CD4-positive, alpha-beta T cell (primary cell): ENCODE measurements at regions not wholly inside any gene's neighbourhood (a gene's known extent, or its start where the extent isn't known, plus 50 kb on each side); places are given as distances from the start of the nearest gene placed in this dataset.

Experiments used
- ATAC-seq: fragments of 200-7000 bp; cut with Tn5 transposase; one replicate; pipeline ENCODE4 v1.10.0; 2022; ENCODE audit warnings: mild to moderate bottlenecking; ENCODE audit not compliant: poor library complexity
- CTCF ChIA-PET: fragments of 350-600 bp; sonication (Branson Sonifier 250); formaldehyde crosslinking; loops from one replicate; lab custom pipeline; 2021; ENCODE audit warnings: antibody characterized with exemption, inconsistent platforms; lab: Charles Lee
- POLR2A ChIA-PET: fragments of 350-600 bp; sonication (Branson Sonifier 250); formaldehyde crosslinking; loops from one replicate; lab custom pipeline; 2021; ENCODE audit warnings: antibody characterized with exemption, inconsistent platforms; lab: Charles Lee
- DNase-seq, 14 experiments: peaks; one replicate each; pipeline ENCODE4 v3.0.0-alpha.2; 2013 to 2020; ENCODE audit warnings: mixed read lengths in 2 of 14
- H3K27ac ChIP-seq, 2 donors: one replicate each; pipeline versions ENCODE4 v1.5.1 to v1.7.0; 2013; ENCODE audit warnings: low read length in 2 of 2, low read depth in 1 of 2, mild to moderate bottlenecking in 1 of 2
- H3K27me3 ChIP-seq, 2 experiments: 1 replicate in 1 of 2; 2 replicates in 1 of 2; pipeline versions ENCODE4 v1.6.1 to v1.7.0; 2013; ENCODE audit warnings: low read length in 2 of 2, control low read depth in 1 of 2, mild to moderate bottlenecking in 1 of 2, moderate library complexity in 1 of 2; ENCODE audit not compliant: insufficient read depth in 2 of 2, control insufficient read depth in 1 of 2
- H3K36me3 ChIP-seq: one replicate; pipeline ENCODE4 v1.6.1; 2013; ENCODE audit warnings: low read length, control low read depth; ENCODE audit not compliant: insufficient read depth
- H3K4me1 ChIP-seq: one replicate; pipeline ENCODE4 v1.6.1; 2013; ENCODE audit warnings: low read length, control low read depth; ENCODE audit not compliant: insufficient read depth
- H3K4me3 ChIP-seq: one replicate; pipeline ENCODE4 v1.5.1; 2013; ENCODE audit warnings: mild to moderate bottlenecking, low read length, moderate library complexity
- H3K9me3 ChIP-seq, 2 experiments: 1 replicate in 1 of 2; 2 replicates in 1 of 2; pipeline versions ENCODE4 v1.6.1 to v1.7.0; 2013; ENCODE audit warnings: low read length in 2 of 2, mild to moderate bottlenecking in 2 of 2, control low read depth in 1 of 2, moderate library complexity in 1 of 2; ENCODE audit not compliant: control insufficient read depth in 1 of 2, insufficient read depth in 1 of 2
- H3K27ac Mint-ChIP-seq: one replicate; pipeline ENCODE4 v1.8.0; 2020; ENCODE audit warnings: mixed read lengths
- H3K27me3 Mint-ChIP-seq: one replicate; pipeline ENCODE4 v1.8.0; 2021; ENCODE audit warnings: mixed read lengths
- H3K36me3 Mint-ChIP-seq: one replicate; pipeline ENCODE4 v1.8.0; 2021; ENCODE audit warnings: low read depth, mixed read lengths
- H3K4me1 Mint-ChIP-seq: one replicate; pipeline ENCODE4 v1.8.0; 2021; ENCODE audit warnings: low read depth, mixed read lengths
- H3K4me3 Mint-ChIP-seq: one replicate; pipeline ENCODE4 v1.8.0; 2020; ENCODE audit warnings: mild to moderate bottlenecking, mixed read lengths
- H3K9me3 Mint-ChIP-seq: one replicate; pipeline ENCODE4 v1.8.0; 2020; ENCODE audit warnings: mixed read lengths
- intact Hi-C, 2 experiments: fragments of 100-400 bp; cut with DNase I in 1 of 2; cut with micrococcal nuclease in 1 of 2; formaldehyde crosslinking; loops; one replicate each; pipeline versions ENCODE4 v1.15.1 to v1.9.0; 2023 to 2025; cut with DNase I, micrococcal nuclease
- TF ChIP-seq, protein P1 (sequence below): fragments of 200-600 bp; IDR thresholded peaks from one replicate; pipeline ENCODE4 v1.8.0; 2022; ENCODE audit warnings: antibody characterized with exemption, mild to moderate bottlenecking

- Histone ChIP-seq H3K27me3 (no peaks in the 10 kb centered on the region), H3K27ac (no peak overlapping the region), H3K4me1 (no peaks in the 10 kb centered on the region), H3K9me3 (no peaks in the 10 kb centered on the region), H3K4me3 (no peak overlapping the region), H3K36me3 (no peaks in the 10 kb centered on the region)
- Mint-ChIP-seq H3K4me3 (no peak overlapping the region), H3K27ac (no peak overlapping the region), H3K36me3 (no peaks in the 10 kb centered on the region), H3K9me3 (peaks cover under 1% of the 10 kb centered on the region), H3K4me1 (no peaks in the 10 kb centered on the region), H3K27me3 (no peaks in the 10 kb centered on the region)
- DNase-seq: no peak
- ATAC-seq: no peak
- TF ChIP-seq, protein P1, sequence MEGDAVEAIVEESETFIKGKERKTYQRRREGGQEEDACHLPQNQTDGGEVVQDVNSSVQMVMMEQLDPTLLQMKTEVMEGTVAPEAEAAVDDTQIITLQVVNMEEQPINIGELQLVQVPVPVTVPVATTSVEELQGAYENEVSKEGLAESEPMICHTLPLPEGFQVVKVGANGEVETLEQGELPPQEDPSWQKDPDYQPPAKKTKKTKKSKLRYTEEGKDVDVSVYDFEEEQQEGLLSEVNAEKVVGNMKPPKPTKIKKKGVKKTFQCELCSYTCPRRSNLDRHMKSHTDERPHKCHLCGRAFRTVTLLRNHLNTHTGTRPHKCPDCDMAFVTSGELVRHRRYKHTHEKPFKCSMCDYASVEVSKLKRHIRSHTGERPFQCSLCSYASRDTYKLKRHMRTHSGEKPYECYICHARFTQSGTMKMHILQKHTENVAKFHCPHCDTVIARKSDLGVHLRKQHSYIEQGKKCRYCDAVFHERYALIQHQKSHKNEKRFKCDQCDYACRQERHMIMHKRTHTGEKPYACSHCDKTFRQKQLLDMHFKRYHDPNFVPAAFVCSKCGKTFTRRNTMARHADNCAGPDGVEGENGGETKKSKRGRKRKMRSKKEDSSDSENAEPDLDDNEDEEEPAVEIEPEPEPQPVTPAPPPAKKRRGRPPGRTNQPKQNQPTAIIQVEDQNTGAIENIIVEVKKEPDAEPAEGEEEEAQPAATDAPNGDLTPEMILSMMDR: no peak
- ChIA-PET POLR2A (no interaction called here), CTCF (no interaction called here)
- intact Hi-C loops: no loop called here
These were observed 370.3 kb upstream of the MTPN start for GRCh38 chr7:136347488-136347887.

GRCh38 chr7:136342251-136342650 lies 365.1 kb upstream of the MTPN start:
- Mint-ChIP-seq H3K36me3 (no peaks in the 10 kb centered on the region), H3K4me3 (no peak overlapping the region), H3K27me3 (no peaks in the 10 kb centered on the region), H3K4me1 (no peaks in the 10 kb centered on the region), H3K9me3 (peaks cover 3% of the 10 kb centered on the region), H3K27ac (no peak overlapping the region)
- H3K9me3 ChIP-seq: no peaks in the 10 kb centered on the region
- H3K36me3 ChIP-seq: no peaks in the 10 kb centered on the region
- H3K4me1 ChIP-seq: no peaks in the 10 kb centered on the region
- no peak overlapping the region for H3K27ac ChIP-seq
- TF ChIP-seq, protein P1: no peak
- no peak overlapping the region for H3K4me3 ChIP-seq
- intact Hi-C loops: no loop called here
- ATAC-seq (no peak), DNase-seq (no peak)
- H3K27me3 ChIP-seq: no peaks in the 10 kb centered on the region
- ChIA-PET POLR2A (no interaction called here), CTCF (no interaction called here)

- Mint-ChIP-seq H3K27ac (no peak overlapping the region), H3K4me3 (no peak overlapping the region), H3K36me3 (no peaks in the 10 kb centered on the region), H3K4me1 (no peaks in the 10 kb centered on the region), H3K9me3 (peaks cover 3% of the 10 kb centered on the region), H3K27me3 (no peaks in the 10 kb centered on the region)
- no peaks in the 10 kb centered on the region for H3K36me3 ChIP-seq
- ATAC-seq (no peak), DNase-seq (no peak)
- H3K4me3 ChIP-seq: no peak overlapping the region
- H3K4me1 ChIP-seq: no peaks in the 10 kb centered on the region
- ChIA-PET CTCF (no interaction called here), POLR2A (no interaction called here)
- H3K27ac ChIP-seq: no peak overlapping the region
- no peaks in the 10 kb centered on the region for H3K27me3 ChIP-seq
- TF ChIP-seq, protein P1: no peak
- intact Hi-C loops: no loop called here
- H3K9me3 ChIP-seq: no peaks in the 10 kb centered on the region
These were observed 362.3 kb upstream of the MTPN start for GRCh38 chr7:136339464-136339863.
